ENCODE measurements at regions not wholly inside any gene's neighbourhood (a gene's known extent, or its start where the extent isn't known, plus 50 kb on each side); places are given as distances from the start of the nearest gene placed in this dataset.

DNA sequence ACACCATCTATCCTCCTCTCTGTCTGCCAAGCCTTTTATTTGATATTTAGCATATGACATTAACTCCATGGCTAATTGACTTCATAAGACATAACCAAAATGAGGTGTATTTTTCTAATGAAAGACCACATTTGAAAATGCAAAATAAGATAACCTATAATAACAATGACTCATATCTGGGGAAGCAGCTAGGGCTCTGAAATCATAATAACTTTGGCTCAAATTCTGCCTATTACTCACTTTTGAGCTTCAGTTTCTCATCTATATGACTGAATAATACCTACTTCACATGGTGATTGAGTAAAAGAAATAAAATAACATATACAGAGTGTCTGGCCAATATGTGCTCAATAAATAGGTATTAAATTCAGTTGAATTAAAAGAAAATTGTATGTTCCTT is 1419.8 kb upstream of the TENM4 start:
- no peak for DNase-seq (ENCODE audit: extremely low spot score)
- TF ChIP-seq, protein P1, sequence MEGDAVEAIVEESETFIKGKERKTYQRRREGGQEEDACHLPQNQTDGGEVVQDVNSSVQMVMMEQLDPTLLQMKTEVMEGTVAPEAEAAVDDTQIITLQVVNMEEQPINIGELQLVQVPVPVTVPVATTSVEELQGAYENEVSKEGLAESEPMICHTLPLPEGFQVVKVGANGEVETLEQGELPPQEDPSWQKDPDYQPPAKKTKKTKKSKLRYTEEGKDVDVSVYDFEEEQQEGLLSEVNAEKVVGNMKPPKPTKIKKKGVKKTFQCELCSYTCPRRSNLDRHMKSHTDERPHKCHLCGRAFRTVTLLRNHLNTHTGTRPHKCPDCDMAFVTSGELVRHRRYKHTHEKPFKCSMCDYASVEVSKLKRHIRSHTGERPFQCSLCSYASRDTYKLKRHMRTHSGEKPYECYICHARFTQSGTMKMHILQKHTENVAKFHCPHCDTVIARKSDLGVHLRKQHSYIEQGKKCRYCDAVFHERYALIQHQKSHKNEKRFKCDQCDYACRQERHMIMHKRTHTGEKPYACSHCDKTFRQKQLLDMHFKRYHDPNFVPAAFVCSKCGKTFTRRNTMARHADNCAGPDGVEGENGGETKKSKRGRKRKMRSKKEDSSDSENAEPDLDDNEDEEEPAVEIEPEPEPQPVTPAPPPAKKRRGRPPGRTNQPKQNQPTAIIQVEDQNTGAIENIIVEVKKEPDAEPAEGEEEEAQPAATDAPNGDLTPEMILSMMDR (IDR thresholded peaks at IDR 0.05; ENCODE audit: control extremely low read depth, extremely low read depth, low read depth, missing control alignments): no peak
- ChIA-PET CTCF (interaction anchor here (1.1 kb wide), 1 partner anchor 31 kb away, joined by 3 read pairs; no protein-coding TSS in a partner anchor), POLR2A (no interaction called here)

GRCh38 chr11:80856066-80856465 is 1415.2 kb upstream of the TENM4 start:
- ChIA-PET CTCF (no interaction called here), POLR2A (no interaction called here)
- DNase-seq (ENCODE audit: extremely low spot score): no peak
- TF ChIP-seq, protein P1 (IDR thresholded peaks at IDR 0.05; ENCODE audit: control extremely low read depth, extremely low read depth, low read depth, missing control alignments): no peak

DNA sequence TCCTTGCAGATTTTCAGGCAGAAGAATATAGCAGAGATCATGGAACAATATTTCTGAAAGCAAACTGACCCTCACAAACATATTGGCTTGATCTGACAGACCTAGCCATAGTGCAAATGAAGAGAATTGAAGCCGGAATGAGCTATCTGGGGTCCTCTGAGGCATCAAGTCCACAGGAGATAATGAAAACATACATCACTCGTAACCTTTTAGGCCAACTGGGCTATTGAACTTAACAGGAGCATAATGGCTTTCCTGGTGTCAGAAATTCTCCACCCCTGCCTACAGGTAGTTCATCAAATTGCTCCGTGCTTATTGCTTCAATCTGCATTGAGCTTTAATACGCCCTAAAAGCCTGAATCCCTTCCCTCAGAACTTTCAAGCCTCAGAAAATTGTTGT is 1414.6 kb upstream of the TENM4 start:
- no peak for DNase-seq (ENCODE audit: extremely low spot score)
- TF ChIP-seq, protein P1 (IDR thresholded peaks at IDR 0.05; ENCODE audit: control extremely low read depth, extremely low read depth, low read depth, missing control alignments): no peak
- ChIA-PET POLR2A (no interaction called here), CTCF (no interaction called here)

DNA sequence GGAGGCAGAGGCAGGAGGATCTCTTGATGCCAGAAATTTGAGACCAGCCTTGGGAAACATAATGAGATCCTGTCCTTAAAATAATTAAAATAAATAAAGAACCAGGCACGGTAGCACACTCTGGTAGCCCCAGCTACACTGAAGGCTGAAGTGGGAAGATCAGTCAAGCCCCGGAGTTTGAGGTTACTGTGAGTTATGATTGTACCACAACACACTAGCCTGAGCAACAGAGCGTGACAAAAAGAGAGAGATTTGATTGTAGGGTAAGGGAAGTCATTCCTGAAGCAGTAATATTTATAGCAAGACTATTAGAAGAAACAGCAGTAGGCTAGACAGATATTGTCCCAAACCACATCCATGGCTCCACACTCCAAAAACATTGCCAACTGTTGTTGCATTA is 1408.4 kb upstream of the TENM4 start:
- TF ChIP-seq, protein P1 (IDR thresholded peaks at IDR 0.05; ENCODE audit: control extremely low read depth, extremely low read depth, low read depth, missing control alignments): no peak
- POLR2A ChIA-PET: no interaction called here
- no peak for DNase-seq (ENCODE audit: extremely low spot score)
- CTCF ChIA-PET: no interaction called here

GRCh38 chr11:80846979-80847378 is 1406.1 kb upstream of the TENM4 start:
- POLR2A ChIA-PET: no interaction called here
- CTCF ChIA-PET: interaction anchor here (1.0 kb wide), 1 partner anchor 14 kb away, joined by 3 read pairs; no protein-coding TSS in a partner anchor
- TF ChIP-seq, protein P1 (IDR thresholded peaks at IDR 0.05; ENCODE audit: control extremely low read depth, extremely low read depth, low read depth, missing control alignments): no peak
- peak; percentile 28 for DNase-seq (ENCODE audit: extremely low spot score)

DNA sequence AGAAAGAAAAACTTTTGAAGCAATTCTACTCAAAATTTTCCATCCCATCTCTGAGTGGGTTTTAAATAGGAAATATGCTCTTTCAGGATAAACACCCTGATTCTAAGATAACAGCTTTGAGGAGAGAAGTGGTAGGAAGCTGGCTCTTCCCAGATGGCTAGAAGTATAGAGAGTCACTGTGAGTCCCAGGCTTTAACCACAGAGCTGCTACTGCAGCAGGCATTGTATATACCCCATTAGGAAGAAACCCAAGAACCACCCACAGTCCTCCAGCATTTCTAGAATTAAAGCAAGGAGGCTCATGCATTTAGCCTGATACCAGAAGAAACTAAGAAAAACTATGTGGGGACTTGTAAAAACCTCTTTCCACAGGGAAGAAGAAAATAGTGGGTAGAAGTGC is 1405.6 kb upstream of the TENM4 start:
- no peak for DNase-seq (ENCODE audit: extremely low spot score)
- ChIA-PET CTCF (interaction anchor here (1.0 kb wide), 1 partner anchor 13 kb away, joined by 3 read pairs; no protein-coding TSS in a partner anchor), POLR2A (interaction anchor here (0.5 kb wide), 1 partner anchor 40 kb away, joined by 3 read pairs; no protein-coding TSS in a partner anchor)
- TF ChIP-seq, protein P1 (IDR thresholded peaks at IDR 0.05; ENCODE audit: control extremely low read depth, extremely low read depth, low read depth, missing control alignments): no peak
